HG02885 (cell line): ENCODE measurements at regions not wholly inside any gene's neighbourhood (a gene's known extent, or its start where the extent isn't known, plus 50 kb on each side); places are given as distances from the start of the nearest gene placed in this dataset.
"Not testable (repeated sequence)": the region's sequence is repeated elsewhere in the genome, so short reads cannot be mapped to it uniquely, and the experiment has no call there.

ENCODE experiments used
- ATAC-seq: cut with Tn5 transposase; IDR thresholded peaks from one replicate; pipeline ENCODE4 v1.9.1; 2021; ENCODE audit warnings: mild to moderate bottlenecking; ENCODE audit not compliant: unreplicated experiment, poor library complexity

DNA sequence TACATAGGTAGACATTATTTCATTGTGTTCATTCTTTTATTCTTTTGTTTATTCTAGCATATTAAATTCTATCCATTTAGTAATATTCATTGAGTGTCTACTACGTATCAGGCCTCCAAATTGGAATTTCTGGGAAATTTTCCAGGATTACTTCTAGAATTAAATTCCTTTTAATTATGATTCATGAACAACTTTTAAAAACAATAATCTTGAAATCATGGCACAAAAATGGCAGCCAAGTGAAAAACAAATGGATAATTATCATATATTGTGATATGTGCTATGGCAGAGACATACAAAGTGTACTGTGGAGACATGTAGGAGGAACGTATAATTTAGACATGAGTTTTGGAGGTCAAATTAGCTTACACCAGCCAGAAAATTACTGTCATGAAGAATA is 868.5 kb downstream of the FAT4 start:
- no peak for ATAC-seq

DNA sequence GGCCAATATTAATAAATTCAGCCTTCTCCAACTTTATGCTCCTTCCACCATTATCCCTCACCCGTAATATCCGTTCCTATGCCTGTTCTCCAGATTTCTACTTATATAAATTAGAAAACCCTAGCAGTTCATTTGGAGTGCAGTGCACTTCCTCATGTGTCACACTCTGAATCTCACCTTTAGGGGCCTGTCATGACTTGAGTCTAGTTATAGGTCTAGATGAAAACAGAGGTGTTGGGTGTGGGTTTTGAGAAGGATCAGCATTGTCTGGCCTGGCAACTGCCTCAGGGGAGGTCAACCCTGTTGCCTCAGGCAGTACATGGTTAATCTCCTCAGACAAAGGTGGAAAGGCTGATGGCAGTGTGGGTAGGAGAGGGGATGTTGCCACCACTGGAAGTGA is 876.8 kb downstream of the FAT4 start:
- no peak for ATAC-seq

DNA sequence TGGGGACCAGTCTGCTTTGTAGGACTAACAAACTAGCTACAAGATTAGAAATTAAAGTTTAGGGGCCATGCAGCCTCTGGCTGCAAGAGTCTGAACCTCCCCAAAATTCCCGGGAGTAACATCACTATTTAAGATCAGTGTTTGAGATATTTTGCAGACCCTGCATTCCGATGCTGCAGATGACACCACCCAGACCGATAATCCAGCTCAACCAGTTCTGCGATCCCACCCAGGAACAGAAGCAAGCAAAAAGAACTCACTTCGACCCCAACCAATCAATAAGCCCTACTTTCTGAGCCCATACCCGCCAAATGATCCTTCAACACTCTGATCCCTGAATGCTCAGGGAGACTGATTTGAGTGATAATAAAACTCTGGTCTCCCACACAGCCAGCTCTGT is 877.8 kb downstream of the FAT4 start:
- ATAC-seq, result no peak

DNA sequence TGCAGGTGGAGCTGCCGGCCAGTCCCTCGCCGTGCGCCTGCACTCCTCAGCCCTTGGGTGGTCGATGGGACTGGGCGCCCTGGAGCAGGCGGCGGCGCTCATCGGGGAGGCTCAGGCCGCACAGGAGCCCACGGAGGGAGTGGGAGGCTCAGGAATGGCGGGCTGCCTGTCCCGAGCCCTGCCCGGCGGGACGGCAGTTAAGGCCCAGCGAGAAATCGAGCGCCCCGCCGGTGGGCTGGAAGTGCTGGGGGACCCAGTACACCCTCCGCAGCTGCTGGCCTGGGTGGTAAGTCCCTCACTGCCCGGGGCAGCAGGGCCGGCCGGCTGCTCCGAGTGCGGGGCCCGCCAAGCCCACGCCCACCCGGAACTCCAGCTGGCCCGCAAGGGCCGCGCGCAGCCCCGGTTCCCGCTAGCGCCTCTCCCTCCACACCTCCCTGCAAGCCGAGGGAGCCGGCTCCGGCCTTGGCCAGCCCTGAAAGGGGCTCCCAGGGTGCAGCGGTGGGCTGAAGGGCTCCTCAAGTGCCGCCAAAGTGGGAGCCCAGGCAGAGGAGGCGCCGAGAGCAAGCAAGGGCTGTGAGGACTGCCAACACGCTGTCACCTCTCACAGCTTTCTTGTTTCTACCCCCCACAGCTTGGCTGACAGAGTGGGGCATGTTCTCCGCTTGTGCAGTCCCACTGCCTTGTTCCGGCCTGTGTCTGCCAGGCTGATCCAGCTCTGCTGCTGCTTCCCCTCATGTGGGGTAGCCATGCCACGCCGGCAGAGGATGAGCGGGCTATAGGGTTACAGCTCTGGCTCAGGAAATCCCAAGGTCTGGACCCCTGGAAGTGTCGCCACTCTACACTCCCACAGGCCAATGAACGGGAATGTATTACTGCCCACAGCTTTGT is 886.7 kb downstream of the FAT4 start:
- ATAC-seq, result not testable (repeated sequence)

DNA sequence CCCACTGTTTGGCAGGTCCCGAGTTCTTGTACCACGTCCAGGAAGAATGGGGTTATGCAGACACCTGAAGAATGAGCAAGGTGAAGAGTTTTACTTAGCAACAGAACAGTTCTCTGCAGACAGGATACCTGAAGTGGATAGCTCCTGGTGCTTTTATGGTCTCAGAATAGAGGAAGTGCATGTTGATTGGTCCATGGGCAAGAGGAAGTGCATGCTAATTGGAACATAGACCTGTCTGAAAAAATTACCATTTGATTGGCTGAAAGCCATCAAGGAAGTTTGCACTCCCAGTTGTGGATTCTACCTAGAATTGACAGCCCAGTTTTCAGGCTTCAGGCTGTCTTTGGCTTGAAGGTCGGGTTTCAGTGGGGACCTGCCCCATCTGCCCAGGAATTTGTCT is 887.5 kb downstream of the FAT4 start:
- no peak for ATAC-seq

DNA sequence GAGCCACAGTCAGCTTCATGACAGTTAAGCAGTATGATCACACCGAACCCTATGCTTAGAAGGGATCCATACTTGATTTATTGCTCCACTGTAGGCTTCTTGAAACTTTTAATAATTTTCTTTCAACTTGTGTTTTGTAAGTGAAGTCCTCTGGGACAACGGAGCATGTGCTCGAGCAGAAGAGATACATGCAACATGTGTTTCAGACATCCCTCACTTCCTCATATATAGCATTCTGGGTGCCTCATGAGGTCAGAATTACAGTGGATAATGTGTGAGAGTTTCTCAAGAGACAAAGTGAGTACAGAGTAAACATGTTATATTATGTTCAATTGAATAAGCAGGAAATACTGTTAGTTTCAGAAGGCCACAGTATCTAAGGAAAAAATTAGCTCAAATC is 893.2 kb downstream of the FAT4 start:
- ATAC-seq, result no peak

DNA sequence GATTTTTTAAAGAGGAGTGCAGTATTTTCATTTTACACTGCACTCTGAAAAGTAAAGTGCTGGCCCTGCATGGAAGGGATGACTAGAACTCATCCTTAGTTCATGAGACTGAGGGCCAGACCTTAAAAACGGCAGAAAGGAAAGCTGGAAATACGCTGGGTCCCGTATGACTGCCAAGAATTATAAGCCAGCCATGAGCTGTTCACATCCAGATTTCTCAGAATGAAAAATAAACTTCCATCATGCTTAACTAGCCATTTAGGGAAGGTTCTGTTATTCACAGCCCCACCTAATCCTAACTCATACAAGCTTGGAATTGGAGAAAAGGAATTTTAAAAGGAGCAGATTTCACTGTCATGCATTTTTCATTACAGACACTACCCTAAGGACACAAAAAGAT is 894.4 kb downstream of the FAT4 start:
- ATAC-seq, result no peak

DNA sequence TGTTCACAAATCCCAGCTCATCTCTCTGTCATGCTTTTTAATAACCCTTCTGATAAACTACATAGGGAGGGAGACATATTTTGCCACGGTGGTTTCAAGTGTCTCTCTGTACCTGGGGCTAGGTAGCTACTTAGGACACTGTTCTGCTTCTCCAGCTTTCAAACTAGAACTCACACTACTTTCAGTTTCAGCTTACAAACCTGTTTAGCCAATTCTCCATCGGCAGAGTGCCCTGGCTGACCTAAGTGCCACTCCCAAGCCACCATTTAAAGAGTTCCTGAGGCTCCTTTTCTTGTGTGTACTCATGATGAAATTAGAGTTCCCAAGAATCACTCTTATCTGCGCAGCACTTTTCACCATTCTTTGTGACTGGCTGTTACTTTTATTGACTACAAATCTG is 899.2 kb downstream of the FAT4 start:
- no peak for ATAC-seq

DNA sequence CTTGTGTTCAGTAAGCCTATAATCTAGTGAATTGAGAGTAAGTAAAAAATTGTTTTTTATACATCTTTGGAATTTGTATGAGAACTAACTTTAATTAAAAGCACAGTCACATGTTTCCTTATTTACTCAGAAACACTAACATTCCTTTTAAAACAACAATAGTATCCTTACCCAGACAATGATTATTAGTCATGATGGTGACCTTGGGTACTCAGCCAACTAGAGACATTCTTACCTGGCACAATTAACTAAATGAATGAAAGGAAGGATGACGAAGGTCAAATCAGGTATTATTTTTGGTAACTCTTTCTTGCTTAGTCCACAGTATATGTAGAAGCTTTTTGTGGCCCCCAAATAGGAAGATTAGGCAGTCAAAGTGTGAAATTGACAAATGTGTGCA is 901.0 kb downstream of the FAT4 start:
- no peak for ATAC-seq

DNA sequence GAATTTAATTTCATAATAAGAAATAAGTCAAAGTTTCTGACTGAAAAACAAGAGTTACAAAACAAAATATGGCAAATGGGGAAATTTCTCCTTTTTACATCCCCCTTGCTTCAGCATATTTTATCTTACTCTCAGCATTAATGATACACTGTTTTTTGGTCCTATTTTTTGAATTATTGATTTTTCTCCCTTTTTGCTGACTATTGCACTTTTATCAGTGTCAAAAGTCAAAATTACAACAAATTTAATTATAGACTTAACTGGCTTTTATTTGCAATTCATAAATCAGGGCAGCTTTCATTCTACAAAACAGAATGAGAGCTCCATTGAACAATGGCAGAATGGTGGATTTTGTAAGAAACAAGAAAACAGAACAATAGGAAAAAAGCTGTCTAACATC is 901.9 kb downstream of the FAT4 start:
- no peak for ATAC-seq

DNA sequence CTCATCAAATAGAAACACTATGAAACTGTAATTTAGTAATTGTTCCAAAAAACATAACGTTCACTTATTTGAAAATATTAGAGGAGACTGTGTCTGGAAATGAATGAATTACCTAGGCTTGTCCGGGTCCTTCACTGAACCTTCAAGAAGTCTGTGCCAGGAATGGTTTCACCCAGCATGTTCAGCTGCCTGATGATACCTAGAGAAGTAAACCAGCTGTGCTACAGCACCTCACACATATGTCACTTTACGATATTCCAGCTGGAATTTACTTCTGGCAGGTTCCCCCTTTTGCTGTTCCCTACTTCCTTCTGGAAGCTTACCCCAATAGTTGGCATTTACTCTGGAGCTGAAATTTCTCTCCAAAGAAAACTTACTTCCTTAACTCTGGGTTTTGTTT is 906.5 kb downstream of the FAT4 start:
- no peak for ATAC-seq

DNA sequence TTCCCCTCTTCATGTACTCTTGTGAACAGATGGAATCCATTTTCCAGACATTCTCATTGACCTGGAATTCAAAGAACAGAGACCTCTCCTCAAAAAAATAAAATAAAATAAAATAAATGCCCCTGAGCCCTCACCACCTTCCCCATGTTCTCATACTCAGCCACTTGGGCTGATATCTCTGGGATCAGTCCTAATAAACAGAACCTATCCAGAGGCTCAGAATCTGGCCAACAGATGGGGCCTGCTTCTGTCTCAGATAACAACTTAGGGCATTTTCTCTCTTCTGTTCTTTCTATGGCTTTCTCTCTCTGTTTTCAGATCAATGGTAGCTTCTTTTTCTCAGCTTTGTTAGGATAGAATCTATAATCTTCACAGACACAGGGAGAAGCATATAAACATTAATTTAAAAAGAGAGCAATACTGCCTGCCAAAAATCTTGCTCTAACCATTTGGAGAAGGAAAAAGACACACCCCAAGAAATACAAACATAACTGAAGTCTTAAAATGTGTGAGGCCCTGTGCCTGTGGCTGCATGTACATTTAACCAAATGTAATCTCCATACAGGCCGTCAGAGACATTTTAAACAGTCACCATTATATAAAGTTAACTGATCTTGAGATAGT is 907.1 kb downstream of the FAT4 start:
- ATAC-seq, result no peak

DNA sequence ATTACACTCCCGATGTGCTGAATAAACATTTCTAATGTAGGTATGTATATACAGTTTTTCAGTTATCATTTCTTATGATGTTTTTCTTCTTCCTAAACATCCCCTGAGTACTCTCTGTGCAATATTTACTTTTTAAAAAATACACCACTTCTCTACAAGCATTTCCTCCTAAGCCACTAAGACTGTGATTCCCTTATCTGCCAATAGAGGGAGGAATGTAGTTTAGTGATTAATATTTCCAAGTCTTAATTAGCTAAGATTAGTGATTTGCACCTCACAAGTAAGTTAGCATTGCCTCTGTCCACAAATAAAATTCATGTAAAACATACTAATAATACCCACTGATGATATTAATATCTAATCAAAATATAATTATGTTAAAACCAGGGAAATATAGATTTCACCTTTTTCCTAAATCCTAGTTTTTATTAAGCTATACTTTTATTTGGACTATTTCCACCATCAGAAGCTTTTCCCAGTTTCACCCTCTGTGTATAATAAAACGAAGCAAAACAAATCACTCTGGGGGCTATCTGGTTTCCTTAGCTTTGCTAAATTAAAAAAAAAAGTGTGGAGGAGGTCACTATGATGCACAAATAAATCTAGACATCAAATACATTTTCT is 909.1 kb downstream of the FAT4 start:
- no peak for ATAC-seq

DNA sequence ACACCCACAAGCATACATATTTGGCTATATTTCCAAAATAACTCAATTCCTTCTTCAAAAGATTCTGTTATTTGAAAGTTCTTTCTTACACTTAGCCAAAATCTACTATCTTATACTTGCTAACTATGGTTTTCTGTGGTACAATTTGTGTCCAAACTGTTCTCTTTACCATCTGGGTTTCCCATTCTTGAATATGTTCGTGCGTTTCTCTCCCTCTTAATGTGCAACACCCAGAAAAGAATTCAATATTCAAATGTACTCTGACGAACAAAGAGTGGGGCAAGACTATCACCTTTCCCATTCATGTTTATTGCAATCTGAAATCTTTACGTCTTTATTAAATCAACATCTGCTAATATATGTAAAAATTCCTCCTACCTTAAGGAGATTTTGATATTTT is 912.7 kb downstream of the FAT4 start:
- no peak for ATAC-seq

DNA sequence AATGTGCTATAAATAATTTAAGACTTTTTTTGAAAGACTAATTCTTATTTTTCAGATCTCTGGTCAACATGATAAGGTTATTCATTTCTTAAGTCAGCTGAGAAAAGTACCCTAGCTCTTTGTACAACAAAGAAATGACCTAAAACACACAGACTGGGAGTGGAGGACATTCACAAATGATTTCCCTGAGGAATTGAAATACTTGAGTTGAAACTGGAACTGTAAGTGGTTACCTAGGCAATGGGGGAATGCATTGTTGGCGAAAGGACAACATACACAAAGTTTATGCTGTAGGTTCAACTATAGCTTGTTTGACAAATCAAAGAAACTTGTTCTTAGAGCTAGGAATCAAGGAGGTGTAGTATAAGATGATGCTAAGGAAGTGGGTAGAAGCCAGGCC is 915.5 kb downstream of the FAT4 start:
- ATAC-seq, result no peak

DNA sequence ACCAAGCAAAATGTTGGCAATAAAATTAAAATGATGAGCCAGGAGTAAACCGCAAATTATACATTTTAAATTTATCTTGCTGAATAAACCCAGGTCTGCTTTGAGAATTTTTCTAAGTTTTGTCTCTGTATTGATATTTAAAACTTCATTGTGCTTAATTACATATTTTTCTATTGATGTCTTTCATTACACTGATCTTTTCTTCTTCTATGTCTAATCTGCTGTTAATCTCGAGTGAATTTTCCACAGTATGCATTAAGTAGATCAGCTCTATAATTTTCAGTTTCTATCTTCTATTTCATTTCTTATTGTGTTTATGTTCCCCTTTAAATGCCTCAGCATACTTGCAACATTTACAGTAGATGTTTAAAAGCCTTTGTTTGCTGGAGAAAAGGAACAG is 918.7 kb downstream of the FAT4 start:
- no peak for ATAC-seq

DNA sequence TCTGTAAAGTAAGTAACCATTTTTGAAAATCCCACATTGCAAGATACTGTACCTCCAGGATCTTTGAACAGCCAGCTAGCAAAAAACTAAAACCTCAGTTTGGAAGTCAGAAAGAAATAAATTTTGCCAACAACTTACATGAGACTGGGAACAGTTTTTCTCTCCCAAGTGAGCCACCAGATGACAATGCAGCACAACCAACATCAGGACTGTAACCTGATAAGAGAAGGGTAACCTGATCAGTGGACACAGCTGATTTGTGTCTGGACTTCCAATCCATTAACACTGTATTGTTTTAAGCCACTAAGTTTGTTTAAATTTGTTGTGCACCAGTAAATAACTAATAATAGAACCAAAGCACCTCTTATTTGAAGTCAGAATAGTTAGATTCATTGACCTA is 923.3 kb downstream of the FAT4 start:
- no peak for ATAC-seq

DNA sequence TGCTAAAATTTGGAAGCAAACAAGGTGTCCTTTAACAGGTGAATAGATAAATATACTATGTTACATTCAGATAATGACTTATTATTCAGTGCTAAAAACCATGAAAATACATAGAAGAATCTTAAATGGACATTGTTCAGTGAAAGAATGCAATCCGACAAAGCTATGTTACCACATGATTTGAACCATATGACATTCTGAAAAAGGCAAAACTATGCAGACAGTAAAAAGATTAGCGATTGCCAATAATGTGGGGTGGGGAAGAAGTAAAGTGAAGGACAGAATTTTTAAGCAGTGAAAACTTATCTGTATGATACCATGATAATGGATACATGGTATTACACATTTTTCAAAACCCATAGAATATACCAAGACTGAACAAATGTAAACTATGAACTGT is 926.9 kb downstream of the FAT4 start:
- ATAC-seq, result no peak

DNA sequence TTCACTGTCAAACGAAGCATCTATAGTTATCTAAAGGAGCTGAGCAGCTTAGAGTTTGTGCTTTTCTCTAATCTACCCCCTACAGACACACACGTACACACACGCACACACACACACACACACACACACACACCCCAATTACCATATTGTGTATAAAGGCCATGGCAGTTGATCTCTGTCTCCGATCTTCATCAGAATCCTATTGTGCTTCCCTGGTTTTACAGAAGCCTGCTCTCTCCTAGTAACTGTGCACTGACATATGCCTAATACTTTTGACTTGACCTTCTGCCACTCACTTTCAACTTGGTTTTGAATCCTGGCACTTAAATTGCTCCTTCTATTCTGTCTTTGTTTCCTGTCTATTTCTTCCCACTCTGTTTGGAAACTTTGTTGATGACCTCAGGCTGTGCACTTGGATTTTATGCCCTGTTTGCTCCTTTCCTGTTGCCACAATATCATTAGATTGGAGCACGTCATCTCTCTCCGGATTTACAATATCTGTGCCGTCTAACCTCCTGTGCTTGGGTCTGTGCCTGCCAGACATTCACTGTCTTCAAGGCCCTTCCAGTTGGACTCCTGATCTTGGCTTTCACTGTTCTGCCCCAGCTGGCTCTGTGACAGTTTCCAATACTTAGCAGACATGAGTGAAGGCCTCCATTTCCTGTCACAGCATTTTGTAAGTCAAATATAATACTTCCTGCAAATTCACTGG is 928.1 kb downstream of the FAT4 start:
- no peak for ATAC-seq

DNA sequence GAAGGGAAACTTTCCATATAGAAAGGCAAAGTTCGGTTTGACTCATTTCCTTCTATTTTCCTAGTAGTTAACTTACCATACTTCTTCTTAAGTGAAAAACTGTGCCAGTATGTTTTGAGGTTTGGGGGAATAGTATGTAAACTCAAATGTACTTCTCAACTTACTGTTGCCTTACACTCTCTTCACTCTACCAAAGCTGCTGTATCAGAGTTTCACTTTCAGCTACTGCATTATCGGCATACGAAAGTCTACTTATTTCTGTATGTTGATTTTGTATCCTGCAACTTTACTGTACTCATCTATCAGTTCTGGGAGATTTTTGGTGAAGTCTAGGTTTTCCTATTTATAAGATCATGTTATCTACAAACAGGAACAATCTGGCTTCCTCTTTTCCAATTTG is 932.7 kb downstream of the FAT4 start:
- no peak for ATAC-seq

DNA sequence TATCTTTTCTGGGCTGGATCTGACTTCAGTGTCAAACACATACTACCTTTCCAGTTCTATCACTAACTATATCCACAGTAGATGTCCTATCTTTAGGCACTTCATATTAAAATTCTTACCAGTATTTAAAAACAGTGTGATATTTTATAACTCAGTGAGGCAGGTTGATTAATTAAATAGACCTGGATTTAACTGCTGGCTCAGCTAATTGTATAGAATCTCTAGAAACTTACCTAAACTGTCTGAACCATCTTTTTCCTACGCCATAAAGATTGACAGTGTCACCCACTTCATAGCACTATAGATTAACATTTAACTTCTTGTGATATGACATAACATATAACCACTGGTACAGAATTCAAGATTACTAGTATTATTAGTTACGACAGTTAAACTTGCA is 935.3 kb downstream of the FAT4 start:
- ATAC-seq, result no peak
